Kidney (tissue), 13 donors: ENCODE measurements at regions not wholly inside any gene's neighbourhood (a gene's known extent, or its start where the extent isn't known, plus 50 kb on each side); places are given as distances from the start of the nearest gene placed in this dataset.

Source experiments
- DNase-seq, 5 donors: peaks; one replicate each; pipeline ENCODE4 v3.0.0-alpha.2; 2013 to 2020
- FAIRE-seq: peaks from 2 replicates; lab custom pipeline; 2012; peaks lifted over from hg19 to GRCh38; lab: Jason Lieb, UNC
- H3K27ac ChIP-seq, 2 donors: one replicate each; pipeline ENCODE4 v1.7.0; 2013; ENCODE audit warnings: low read depth in 2 of 2, low read length in 2 of 2, inconsistent platforms in 1 of 2
- H3K27me3 ChIP-seq: one replicate; pipeline ENCODE4 v1.7.1; 2013; ENCODE audit warnings: low read length, inconsistent platforms; ENCODE audit not compliant: control insufficient read depth, insufficient read depth
- H3K36me3 ChIP-seq, 3 donors: one replicate each; pipeline versions ENCODE4 v1.7.0 to v1.7.1; 2013; ENCODE audit warnings: low read length in 3 of 3, control low read depth in 1 of 3, inconsistent platforms in 1 of 3; ENCODE audit not compliant: insufficient read depth in 3 of 3, control insufficient read depth in 2 of 3
- H3K4me1 ChIP-seq, 3 donors: one replicate each; pipeline versions ENCODE4 v1.7.0 to v1.7.1; 2013; ENCODE audit warnings: low read length in 3 of 3, inconsistent platforms in 1 of 3, low read depth in 1 of 3; ENCODE audit not compliant: control insufficient read depth in 2 of 3, insufficient read depth in 2 of 3
- H3K4me3 ChIP-seq, 3 donors: one replicate each; pipeline versions ENCODE4 v1.7.0 to v1.8.1; 2013; ENCODE audit warnings: low read length in 3 of 3, control low read depth in 1 of 3, inconsistent platforms in 1 of 3
- H3K9ac ChIP-seq, 3 donors: one replicate each; pipeline versions ENCODE4 v1.7.0 to v1.7.1; 2013; ENCODE audit warnings: low read length in 3 of 3, control low read depth in 1 of 3, inconsistent platforms in 1 of 3
- H3K9me3 ChIP-seq, 3 donors: one replicate each; pipeline versions ENCODE4 v1.7.0 to v1.7.1; 2013; ENCODE audit warnings: low read length in 3 of 3, control low read depth in 1 of 3, inconsistent platforms in 1 of 3; ENCODE audit not compliant: control insufficient read depth in 2 of 3, insufficient read depth in 1 of 3
- CTCF ChIP-seq: IDR thresholded peaks from 3 replicates; pipeline ENCODE4 v1.5.1; 2012; ENCODE audit warnings: mild to moderate bottlenecking, moderate library complexity, borderline replicate concordance; ENCODE audit not compliant: insufficient read depth; ENCODE audit errors: extremely low read depth
- intact Hi-C: fragments of 100-400 bp; cut with DNase I; formaldehyde crosslinking; loops from one replicate; pipeline ENCODE4 v1.11.1; 2022
- donor health status: control.
- donor health status: control.
- donor health status: control.
- donor health status: control.
- donor health status: control.
- donor health status: DM: yes; HTN: yes; CAD: no.
- donor health status: Normal renal cell carcinoma (clear cell type).

- intact Hi-C loops, result no loop called here
- Histone ChIP-seq H3K9me3 (no peaks in the 10 kb centered on the region), H3K9ac (no peak overlapping the region), H3K4me1 (no peaks in the 10 kb centered on the region), H3K36me3 (no peaks in the 10 kb centered on the region), H3K4me3 (no peak overlapping the region), H3K27me3 (no peaks in the 10 kb centered on the region), H3K27ac (no peak overlapping the region)
- DNase-seq (peak in 3 of 5 donors; percentile 9 to 33 (median 15)), FAIRE-seq (no peak)
- no peak for TF ChIP-seq CTCF
Observed at GRCh38 chr16:8295513-8296237, 294.6 kb downstream of the TMEM114 start.

GRCh38 chr16:8293413-8293812, 296.9 kb downstream of the TMEM114 start:
- no peak for TF ChIP-seq CTCF
- no peaks in the 10 kb centered on the region for H3K9me3 ChIP-seq
- no peaks in the 10 kb centered on the region for H3K36me3 ChIP-seq
- DNase-seq (no peak), FAIRE-seq (no peak)
- H3K27ac ChIP-seq, result no peak overlapping the region
- H3K4me1 ChIP-seq, result no peaks in the 10 kb centered on the region
- no peak overlapping the region for H3K9ac ChIP-seq
- no peaks in the 10 kb centered on the region for H3K27me3 ChIP-seq
- intact Hi-C loops, result no loop called here
- H3K4me3 ChIP-seq, result no peak overlapping the region

- FAIRE-seq, result no peak
- TF ChIP-seq CTCF, result no peak
- Histone ChIP-seq H3K9me3 (no peaks in the 10 kb centered on the region), H3K4me1 (no peaks in the 10 kb centered on the region), H3K9ac (no peak overlapping the region), H3K36me3 (no peaks in the 10 kb centered on the region), H3K27ac (no peak overlapping the region), H3K4me3 (no peak overlapping the region), H3K27me3 (no peaks in the 10 kb centered on the region)
- intact Hi-C loops, result no loop called here
- DNase-seq, result no peak
Observed at GRCh38 chr16:8292271-8292670, 298.0 kb downstream of the TMEM114 start.

- H3K9me3 ChIP-seq, result no peaks in the 10 kb centered on the region
- H3K9ac ChIP-seq, result no peak overlapping the region
- TF ChIP-seq CTCF, result no peak
- H3K36me3 ChIP-seq, result no peaks in the 10 kb centered on the region
- H3K27ac ChIP-seq, result no peak overlapping the region
- H3K4me3 ChIP-seq, result no peak overlapping the region
- FAIRE-seq (no peak), DNase-seq (no peak)
- H3K4me1 ChIP-seq, result no peaks in the 10 kb centered on the region
- no peaks in the 10 kb centered on the region for H3K27me3 ChIP-seq
- intact Hi-C loops, result no loop called here
Observed at GRCh38 chr16:8286348-8286747, 304.0 kb downstream of the TMEM114 start.
